ENCODE measurements at regions not wholly inside any gene's neighbourhood (a gene's known extent, or its start where the extent isn't known, plus 50 kb on each side); places are given as distances from the start of the nearest gene placed in this dataset.

DNA sequence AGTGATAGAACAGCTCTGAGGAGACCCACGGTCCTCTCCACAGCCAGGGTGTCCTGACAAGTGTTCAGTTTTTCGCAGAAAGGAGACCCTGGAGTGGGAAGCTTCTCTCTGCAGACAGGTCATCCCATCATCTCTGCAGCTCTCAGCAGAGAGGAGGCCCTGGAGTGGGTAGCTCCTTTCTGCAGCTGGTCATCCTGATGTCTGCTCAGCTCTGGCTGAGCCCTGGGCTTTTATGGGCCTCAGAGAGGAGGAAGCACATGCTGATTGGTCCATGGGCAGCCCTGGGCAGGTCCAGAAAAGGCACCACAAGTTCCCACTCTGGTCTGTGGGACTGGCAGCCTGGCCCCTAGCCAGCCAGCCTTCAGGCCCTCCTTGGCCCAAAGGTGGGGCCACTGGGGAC lies 72.3 kb upstream of the ST3GAL5 start:
- TF ChIP-seq, protein P1, sequence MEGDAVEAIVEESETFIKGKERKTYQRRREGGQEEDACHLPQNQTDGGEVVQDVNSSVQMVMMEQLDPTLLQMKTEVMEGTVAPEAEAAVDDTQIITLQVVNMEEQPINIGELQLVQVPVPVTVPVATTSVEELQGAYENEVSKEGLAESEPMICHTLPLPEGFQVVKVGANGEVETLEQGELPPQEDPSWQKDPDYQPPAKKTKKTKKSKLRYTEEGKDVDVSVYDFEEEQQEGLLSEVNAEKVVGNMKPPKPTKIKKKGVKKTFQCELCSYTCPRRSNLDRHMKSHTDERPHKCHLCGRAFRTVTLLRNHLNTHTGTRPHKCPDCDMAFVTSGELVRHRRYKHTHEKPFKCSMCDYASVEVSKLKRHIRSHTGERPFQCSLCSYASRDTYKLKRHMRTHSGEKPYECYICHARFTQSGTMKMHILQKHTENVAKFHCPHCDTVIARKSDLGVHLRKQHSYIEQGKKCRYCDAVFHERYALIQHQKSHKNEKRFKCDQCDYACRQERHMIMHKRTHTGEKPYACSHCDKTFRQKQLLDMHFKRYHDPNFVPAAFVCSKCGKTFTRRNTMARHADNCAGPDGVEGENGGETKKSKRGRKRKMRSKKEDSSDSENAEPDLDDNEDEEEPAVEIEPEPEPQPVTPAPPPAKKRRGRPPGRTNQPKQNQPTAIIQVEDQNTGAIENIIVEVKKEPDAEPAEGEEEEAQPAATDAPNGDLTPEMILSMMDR (conservative IDR thresholded peaks at IDR 0.05 in 1 of 2, IDR thresholded peaks at IDR 0.05 in 1 of 2; ENCODE audit: low read depth in 1 of 2, low read length in 2 of 2), result no peak
- TF ChIP-seq EZH2 (IDR thresholded peaks at IDR 0.05; ENCODE audit: low read length, missing control alignments), result no peak
